Endothelial cell of umbilical vein (primary cell): ENCODE measurements at regions not wholly inside any gene's neighbourhood (a gene's known extent, or its start where the extent isn't known, plus 50 kb on each side); places are given as distances from the start of the nearest gene placed in this dataset.

Experiments
- BruUV-seq: library from RNA; stranded (reverse); fragments of 400-500 nt; replicated peaks from 2 replicates; lab custom pipeline; 2021; lab: Mats Ljungman, UMichigan
- CTCF ChIA-PET: fragments of 300-600, 350-600 bp; sonication (Branson Sonifier 250); formaldehyde crosslinking; loops from one replicate; lab custom pipeline; 2021; ENCODE audit warnings: antibody characterized with exemption, inconsistent platforms; lab: Charles Lee
- POLR2A ChIA-PET: fragments of 300-600, 350-600 bp; sonication (Branson Sonifier 250); formaldehyde crosslinking; loops from one replicate; lab custom pipeline; 2021; ENCODE audit warnings: antibody characterized with exemption, inconsistent platforms; lab: Charles Lee
- DNase-seq: peaks from one replicate; pipeline ENCODE4 v3.0.0-alpha.2; 2011; ENCODE audit warnings: low read depth, low spot score
- FAIRE-seq: peaks from 2 replicates; lab custom pipeline; 2011; peaks lifted over from hg19 to GRCh38; lab: Jason Lieb, UNC
- H2AFZ ChIP-seq: 2 replicates; pipeline ENCODE4 v1.6.0; 2012; ENCODE audit warnings: low read depth, low read length, control low read depth, inconsistent platforms
- H3K27ac ChIP-seq: 2 replicates; pipeline ENCODE4 v1.5.1; 2011; ENCODE audit warnings: low read depth, mild to moderate bottlenecking, control low read depth, low read length, moderate library complexity; ENCODE audit not compliant: insufficient read depth
- H3K27me3 ChIP-seq, 2 experiments: 2 replicates each; pipeline versions ENCODE4 v1.6.0 to v1.6.1; 2011; ENCODE audit warnings: low read length in 2 of 2, mixed read lengths in 1 of 2; ENCODE audit not compliant: control insufficient read depth in 2 of 2, insufficient read depth in 2 of 2
- H3K36me3 ChIP-seq, 2 experiments: 2 replicates in 1 of 2; 3 replicates in 1 of 2; pipeline ENCODE4 v1.5.1; 2011; ENCODE audit warnings: low read length in 2 of 2, mild to moderate bottlenecking in 1 of 2, moderate library complexity in 1 of 2; ENCODE audit not compliant: control insufficient read depth in 2 of 2, insufficient read depth in 2 of 2; ENCODE audit errors: extremely low read depth in 1 of 2
- H3K4me1 ChIP-seq: 3 replicates; pipeline ENCODE4 v1.5.1; 2011; ENCODE audit warnings: mild to moderate bottlenecking, low read length; ENCODE audit not compliant: control insufficient read depth, insufficient read depth; ENCODE audit errors: extremely low read depth
- H3K4me2 ChIP-seq: 2 replicates; pipeline ENCODE4 v1.6.1; 2011; ENCODE audit warnings: low read length, control low read depth, mixed read lengths; ENCODE audit not compliant: insufficient read depth
- H3K4me3 ChIP-seq, 3 experiments: fragments of 200-600 bp in 1 of 3; sonication (generic), shearing (Covaris generic) in 1 of 3; replicated peaks in 1 of 3; 2 replicates each; pipeline ENCODE4 v1.5.1; 2011 to 2016; ENCODE audit warnings: control low read depth in 3 of 3, low read length in 3 of 3, mild to moderate bottlenecking in 2 of 3, inconsistent platforms in 1 of 3, low read depth in 1 of 3, moderate library complexity in 1 of 3; ENCODE audit not compliant: insufficient read depth in 1 of 3
- H3K79me2 ChIP-seq: 2 replicates; pipeline ENCODE4 v1.6.0; 2012; ENCODE audit warnings: low read length, inconsistent platforms; ENCODE audit not compliant: control insufficient read depth, insufficient read depth
- H3K9ac ChIP-seq: replicated peaks from 2 replicates; pipeline ENCODE3; 2011; ENCODE audit warnings: low read length, control low read depth; ENCODE audit not compliant: insufficient read depth; ENCODE audit errors: extremely low read depth
- H3K9me1 ChIP-seq: replicated peaks from 3 replicates; pipeline ENCODE4 v1.6.0; 2011; ENCODE audit warnings: mild to moderate bottlenecking, low read length; ENCODE audit not compliant: control insufficient read depth, insufficient read depth; ENCODE audit errors: extremely low read depth
- H3K9me3 ChIP-seq: replicated peaks from 2 replicates; pipeline ENCODE4 v1.5.1; 2012; ENCODE audit warnings: low read length, inconsistent platforms; ENCODE audit not compliant: control insufficient read depth, insufficient read depth
- H4K20me1 ChIP-seq: replicated peaks from 2 replicates; pipeline ENCODE3; 2011; ENCODE audit warnings: mild to moderate bottlenecking, low read length; ENCODE audit not compliant: control insufficient read depth, insufficient read depth; ENCODE audit errors: extremely low read depth
- CTCF ChIP-seq, 2 donors: IDR thresholded peaks; 1 replicate in 1 of 2; 2 replicates in 1 of 2; pipeline ENCODE4 v1.5.1; 2011; ENCODE audit warnings: low read length in 2 of 2, mild to moderate bottlenecking in 2 of 2, moderate library complexity in 2 of 2, control low read depth in 1 of 2, inconsistent platforms in 1 of 2, low read depth in 1 of 2; ENCODE audit not compliant: insufficient read depth in 1 of 2; ENCODE audit errors: extremely low read depth in 1 of 2
- EZH2 ChIP-seq: IDR thresholded peaks from 2 replicates; pipeline ENCODE4 v1.6.1; 2012; ENCODE audit warnings: borderline replicate concordance, low read depth, mild to moderate bottlenecking, moderate library complexity, low read length, inconsistent platforms; ENCODE audit not compliant: severe bottlenecking
- FOS ChIP-seq: IDR thresholded peaks from 2 replicates; pipeline ENCODE4 v1.6.1; 2011; ENCODE audit warnings: mild to moderate bottlenecking, low read length, moderate library complexity, borderline replicate concordance; ENCODE audit not compliant: insufficient read depth
- GATA2 ChIP-seq: IDR thresholded peaks from 2 replicates; pipeline ENCODE4 v1.7.0; 2011; ENCODE audit warnings: low read depth, mild to moderate bottlenecking, moderate library complexity, mixed read lengths, low read length; ENCODE audit not compliant: insufficient read length, insufficient read depth
- JUN ChIP-seq: IDR thresholded peaks from 2 replicates; pipeline ENCODE4 v1.6.1; 2011; ENCODE audit warnings: borderline replicate concordance, low read depth; ENCODE audit not compliant: insufficient read length, insufficient read depth
- MAX ChIP-seq: IDR thresholded peaks from 2 replicates; pipeline ENCODE4 v1.6.1; 2011; ENCODE audit not compliant: insufficient read depth, insufficient read length
- MYC ChIP-seq: IDR thresholded peaks from one replicate; pipeline ENCODE4 v1.6.1; 2011; ENCODE audit warnings: mild to moderate bottlenecking, low read depth, low read length
- POLR2AphosphoS5 ChIP-seq: IDR thresholded peaks from 2 replicates; pipeline ENCODE4 v1.6.1; 2012; ENCODE audit warnings: low read depth, mild to moderate bottlenecking, control low read depth, low read length, moderate library complexity; ENCODE audit not compliant: insufficient read depth
- dilution Hi-C: fragments of 300-500 bp; cut with MboI; formaldehyde crosslinking; loops from one replicate; pipeline ENCODE4 v1.15.0; 2019; ENCODE audit warnings: low sequenced_read_pairs; ENCODE audit not compliant: extremely low pct_ligation_motif_present
- intact Hi-C: fragments of 100-400 bp; cut with micrococcal nuclease; formaldehyde crosslinking; loops from one replicate; pipeline ENCODE4 v1.10.0; 2022

GRCh38 chr13:73704587-73704986 is 429.6 kb downstream of the KLF12 start:
- no peak overlapping the region for H3K9ac ChIP-seq
- H3K4me1 ChIP-seq, result no peaks in the 10 kb centered on the region
- H3K9me1 ChIP-seq, result no peaks in the 10 kb centered on the region
- POLR2A ChIA-PET, result no interaction called here
- FAIRE-seq, result no peak
- TF ChIP-seq MYC, result no peak
- TF ChIP-seq CTCF (IDR thresholded peaks at IDR 0.05; ENCODE audit: extremely low read depth in 1 of 2, insufficient read depth in 1 of 2, low read depth in 1 of 2, low read length in 2 of 2), result no peak
- no peak for TF ChIP-seq FOS
- no peak for TF ChIP-seq GATA2
- no peak for TF ChIP-seq POLR2AphosphoS5
- H4K20me1 ChIP-seq, result no peaks in the 10 kb centered on the region
- no peaks in the 10 kb centered on the region for H3K36me3 ChIP-seq
- no peaks in the 10 kb centered on the region for H3K27me3 ChIP-seq
- H3K4me3 ChIP-seq, result no peak overlapping the region
- no peaks in the 10 kb centered on the region for H3K9me3 ChIP-seq
- H3K4me2 ChIP-seq, result no peak overlapping the region
- intact Hi-C loops, result no loop called here
- no peaks in the 10 kb centered on the region for H3K79me2 ChIP-seq
- no peak for DNase-seq
- CTCF ChIA-PET, result no interaction called here
- dilution Hi-C loops, result no loop called here
- H3K27ac ChIP-seq, result no peak overlapping the region
- BruUV-seq, result no TSS peak
- H2AFZ ChIP-seq, result no peak overlapping the region

- DNase-seq (no peak), FAIRE-seq (no peak)
- POLR2A ChIA-PET, result no interaction called here
- H3K9ac ChIP-seq, result no peak overlapping the region
- H4K20me1 ChIP-seq, result no peaks in the 10 kb centered on the region
- H3K36me3 ChIP-seq, result no peaks in the 10 kb centered on the region
- TF ChIP-seq CTCF (IDR thresholded peaks at IDR 0.05; ENCODE audit: extremely low read depth in 1 of 2, insufficient read depth in 1 of 2, low read depth in 1 of 2, low read length in 2 of 2) (no peak), MAX (no peak), EZH2 (no peak), JUN (no peak), FOS (no peak), GATA2 (no peak)
- no peaks in the 10 kb centered on the region for H3K79me2 ChIP-seq
- H3K4me2 ChIP-seq, result no peak overlapping the region
- dilution Hi-C loops (no loop called here), intact Hi-C loops (no loop called here)
- H2AFZ ChIP-seq, result no peak overlapping the region
- BruUV-seq, result no TSS peak
- H3K4me1 ChIP-seq, result no peaks in the 10 kb centered on the region
- H3K27me3 ChIP-seq, result no peaks in the 10 kb centered on the region
- no peak overlapping the region for H3K4me3 ChIP-seq
- H3K27ac ChIP-seq, result no peak overlapping the region
- no peaks in the 10 kb centered on the region for H3K9me3 ChIP-seq
- CTCF ChIA-PET, result interaction anchor here (1.0 kb wide), 1 partner anchor 864 kb away, joined by 3 read pairs; no protein-coding TSS in a partner anchor
- no peaks in the 10 kb centered on the region for H3K9me1 ChIP-seq
Observed at GRCh38 chr13:73703606-73704005, 430.6 kb downstream of the KLF12 start.
